H1 (cell line): ENCODE measurements at regions not wholly inside any gene's neighbourhood (a gene's known extent, or its start where the extent isn't known, plus 50 kb on each side); places are given as distances from the start of the nearest gene placed in this dataset.

Experiments
- CTCF ChIA-PET: fragments of 300-600 bp; sonication (Branson Sonifier 250); formaldehyde crosslinking; loops from one replicate; lab custom pipeline; 2021; ENCODE audit not compliant: partially characterized antibody; lab: Charles Lee
- POLR2A ChIA-PET: fragments of 300-600 bp; sonication (Branson Sonifier 250); formaldehyde crosslinking; loops from one replicate; lab custom pipeline; 2021; ENCODE audit warnings: inconsistent platforms; ENCODE audit not compliant: partially characterized antibody; lab: Charles Lee
- DNase-seq, 2 experiments: peaks; one replicate each; pipeline versions ENCODE4 v3.0.0 to v3.0.0-alpha.2; 2010 to 2022; ENCODE audit warnings: low spot score in 2 of 2, low read depth in 1 of 2, mixed read lengths in 1 of 2
- FAIRE-seq: peaks from 2 replicates; lab custom pipeline; 2011; peaks lifted over from hg19 to GRCh38; lab: Jason Lieb, UNC
- H2AFZ ChIP-seq: 2 replicates; pipeline ENCODE4 v1.8.1; 2012; ENCODE audit warnings: low read length, inconsistent platforms
- H2AK5ac ChIP-seq: 2 replicates; pipeline ENCODE4 v1.6.1; 2013; ENCODE audit warnings: low read depth, low read length
- H2BK120ac ChIP-seq: replicated peaks from 2 replicates; pipeline ENCODE3; 2013; ENCODE audit warnings: low read depth, low read length, inconsistent platforms
- H2BK12ac ChIP-seq: 2 replicates; pipeline ENCODE4 v1.6.1; 2013; ENCODE audit warnings: low read depth, low read length
- H2BK15ac ChIP-seq: 2 replicates; pipeline ENCODE4 v1.6.1; 2013; ENCODE audit warnings: low read length
- H2BK20ac ChIP-seq: 2 replicates; pipeline ENCODE4 v1.6.1; 2013; ENCODE audit warnings: low read length
- H2BK5ac ChIP-seq: 2 replicates; pipeline ENCODE4 v1.6.1; 2013; ENCODE audit warnings: low read depth, low read length
- H3K14ac ChIP-seq: 2 replicates; pipeline ENCODE4 v1.6.1; 2013; ENCODE audit warnings: inconsistent platforms; ENCODE audit not compliant: insufficient read length
- H3K18ac ChIP-seq: 2 replicates; pipeline ENCODE4 v1.6.1; 2013; ENCODE audit warnings: low read length; ENCODE audit errors: extremely low read depth
- H3K23ac ChIP-seq: 2 replicates; pipeline ENCODE4 v1.6.1; 2013; ENCODE audit warnings: inconsistent platforms; ENCODE audit not compliant: insufficient read length
- H3K23me2 ChIP-seq: 2 replicates; pipeline ENCODE4 v1.6.1; 2013; ENCODE audit warnings: low read depth, low read length
- H3K27ac ChIP-seq: 2 replicates; pipeline ENCODE4 v1.6.1; 2011; ENCODE audit warnings: low read depth, low read length, inconsistent platforms
- H3K27me3 ChIP-seq, 4 experiments: replicated peaks in 1 of 4; 1 replicate in 1 of 4; 2 replicates in 3 of 4; pipeline versions ENCODE4 v1.6.1 to v1.8.1; 2011 to 2013; ENCODE audit warnings: low read length in 3 of 4, mild to moderate bottlenecking in 3 of 4, inconsistent platforms in 2 of 4, mixed read lengths in 2 of 4, moderate library complexity in 1 of 4; ENCODE audit not compliant: control insufficient read depth in 3 of 4, insufficient read depth in 3 of 4; ENCODE audit errors: extremely low read depth in 1 of 4
- H3K36me3 ChIP-seq, 4 experiments: 2 replicates each; pipeline versions ENCODE4 v1.6.1 to v1.8.1; 2011 to 2013; ENCODE audit warnings: mild to moderate bottlenecking in 4 of 4, low read length in 3 of 4, moderate library complexity in 2 of 4, control low read depth in 1 of 4, inconsistent platforms in 1 of 4; ENCODE audit not compliant: insufficient read depth in 4 of 4, control insufficient read depth in 2 of 4
- H3K4ac ChIP-seq: replicated peaks from 2 replicates; pipeline ENCODE3; 2013; ENCODE audit warnings: low read length, low read depth, mixed read lengths, inconsistent platforms; ENCODE audit not compliant: insufficient read length
- H3K4me1 ChIP-seq, 4 experiments: replicated peaks in 1 of 4; 1 replicate in 1 of 4; 2 replicates in 3 of 4; pipeline versions ENCODE4 v1.6.1 to v1.8.1; 2011 to 2013; ENCODE audit warnings: low read length in 3 of 4, inconsistent platforms in 2 of 4, mixed read lengths in 1 of 4; ENCODE audit not compliant: insufficient read depth in 4 of 4, control insufficient read depth in 3 of 4
- H3K4me2 ChIP-seq, 2 experiments: 2 replicates each; pipeline versions ENCODE4 v1.6.1 to v1.8.1; 2011 to 2013; ENCODE audit warnings: low read depth in 2 of 2, low read length in 2 of 2, control low read depth in 1 of 2, inconsistent platforms in 1 of 2, mild to moderate bottlenecking in 1 of 2; ENCODE audit not compliant: insufficient read depth in 1 of 2
- H3K4me3 ChIP-seq, 4 experiments: fragments of 200-600, 300-600 bp in 1 of 4; sonication (generic), shearing (Covaris generic), sonication (Bioruptor Twin) in 1 of 4; 2 replicates each; pipeline versions ENCODE4 v1.5.1 to v1.8.1; 2011 to 2016; ENCODE audit warnings: low read length in 4 of 4, low read depth in 3 of 4, control low read depth in 2 of 4, inconsistent platforms in 2 of 4, mild to moderate bottlenecking in 2 of 4, mixed read lengths in 1 of 4, moderate library complexity in 1 of 4; ENCODE audit not compliant: insufficient read depth in 2 of 4; ENCODE audit errors: extremely low read depth in 1 of 4
- H3K56ac ChIP-seq: replicated peaks from 2 replicates; pipeline ENCODE3; 2013; ENCODE audit warnings: low read depth, mild to moderate bottlenecking, mixed read lengths, low read length, inconsistent platforms; ENCODE audit not compliant: insufficient read length
- H3K79me1 ChIP-seq: 2 replicates; pipeline ENCODE4 v1.6.1; 2013; ENCODE audit warnings: low read depth, low read length, control low read depth
- H3K79me2 ChIP-seq, 2 experiments: 2 replicates each; pipeline versions ENCODE4 v1.6.1 to v1.8.1; 2012 to 2013; ENCODE audit warnings: low read length in 2 of 2, mild to moderate bottlenecking in 2 of 2, inconsistent platforms in 1 of 2; ENCODE audit not compliant: insufficient read depth in 2 of 2, control insufficient read depth in 1 of 2
- H3K9ac ChIP-seq, 4 experiments: replicated peaks in 1 of 4; 1 replicate in 1 of 4; 2 replicates in 3 of 4; pipeline versions ENCODE4 v1.6.1 to v1.8.1; 2011 to 2013; ENCODE audit warnings: low read depth in 3 of 4, low read length in 3 of 4, control low read depth in 2 of 4, mild to moderate bottlenecking in 2 of 4, moderate library complexity in 2 of 4, inconsistent platforms in 1 of 4; ENCODE audit errors: extremely low read depth in 1 of 4
- H3K9me3 ChIP-seq, 2 experiments: 2 replicates each; pipeline versions ENCODE4 v1.6.1 to v1.8.1; 2012 to 2013; ENCODE audit warnings: mild to moderate bottlenecking in 2 of 2, moderate library complexity in 2 of 2, control low read depth in 1 of 2, inconsistent platforms in 1 of 2, low read depth in 1 of 2, low read length in 1 of 2, mixed read lengths in 1 of 2; ENCODE audit not compliant: insufficient read depth in 2 of 2
- H4K20me1 ChIP-seq, 2 experiments: replicated peaks in 1 of 2; 2 replicates each; pipeline versions ENCODE3 to v1.8.1; 2011 to 2013; ENCODE audit warnings: inconsistent platforms in 2 of 2, low read length in 2 of 2, mild to moderate bottlenecking in 1 of 2; ENCODE audit not compliant: insufficient read depth in 2 of 2, control insufficient read depth in 1 of 2
- H4K5ac ChIP-seq: 2 replicates; pipeline ENCODE4 v1.6.1; 2013; ENCODE audit warnings: low read length, low read depth, mixed read lengths, inconsistent platforms; ENCODE audit not compliant: insufficient read length
- H4K8ac ChIP-seq: 2 replicates; pipeline ENCODE4 v1.8.0; 2013; ENCODE audit warnings: mild to moderate bottlenecking, moderate library complexity, low read length, inconsistent platforms; ENCODE audit not compliant: insufficient read depth; ENCODE audit errors: extremely low read depth
- H4K91ac ChIP-seq: replicated peaks from 2 replicates; pipeline ENCODE3; 2013; ENCODE audit warnings: low read length, mixed read lengths, inconsistent platforms; ENCODE audit not compliant: insufficient read length
- HDAC6 ChIP-seq: IDR thresholded peaks from one replicate; pipeline ENCODE4 v1.7.1; 2012; ENCODE audit warnings: low read depth, mild to moderate bottlenecking, inconsistent platforms, low read length, moderate library complexity
- JUND ChIP-seq: IDR thresholded peaks from 2 replicates; pipeline ENCODE4 v1.6.1; 2011; ENCODE audit warnings: mild to moderate bottlenecking, improper control_type of control experiment, low read length
- KDM4A ChIP-seq: IDR thresholded peaks from one replicate; pipeline ENCODE4 v1.7.1; 2012; ENCODE audit warnings: low read depth, mild to moderate bottlenecking, moderate library complexity, low read length, inconsistent platforms; ENCODE audit not compliant: severe bottlenecking
- SP4 ChIP-seq: IDR thresholded peaks from 2 replicates; pipeline ENCODE4 v1.6.1; 2012; ENCODE audit warnings: low read length, inconsistent platforms
- TBP ChIP-seq: IDR thresholded peaks from 2 replicates; pipeline ENCODE4 v1.6.1; 2011; ENCODE audit warnings: low read depth, low read length, improper control_type of control experiment

DNA sequence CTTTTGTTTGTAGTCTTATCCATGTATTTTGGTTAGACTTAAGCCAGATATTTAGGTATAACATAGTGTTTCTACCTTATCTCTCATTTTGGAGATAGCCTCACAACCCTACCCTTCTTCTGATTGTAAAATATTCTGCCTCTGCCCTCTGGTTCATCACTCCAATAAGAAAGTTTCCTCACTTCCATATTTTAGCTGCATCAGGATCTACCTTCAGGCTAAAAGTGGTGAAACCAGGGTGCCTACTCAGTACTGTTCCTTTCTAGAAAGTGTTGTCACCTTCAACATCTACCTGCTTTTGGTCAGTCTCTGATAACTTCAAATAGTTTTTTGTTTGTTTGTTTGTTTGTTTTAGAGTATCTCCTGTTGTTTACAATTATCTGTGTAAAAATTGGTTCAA lies 294.6 kb downstream of the ANXA1 start:
- Histone ChIP-seq H3K4ac (no peak overlapping the region), H2BK15ac (no peak overlapping the region), H2AFZ (no peak overlapping the region), H3K36me3 (no peaks in the 10 kb centered on the region), H3K79me2 (no peaks in the 10 kb centered on the region), H4K91ac (no peak overlapping the region), H4K8ac (no peak overlapping the region), H2BK5ac (no peak overlapping the region), H3K23me2 (no peaks in the 10 kb centered on the region), H4K20me1 (no peaks in the 10 kb centered on the region), H3K4me1 (peaks cover 0 to 8% (median 2%) of the 10 kb centered on the region in 4 experiments; a peak in 2 of 7 replicates), H3K56ac (no peak overlapping the region), H3K9me3 (no peaks in the 10 kb centered on the region), H3K27ac (no peak overlapping the region), H2BK120ac (no peak overlapping the region), H2BK20ac (no peak overlapping the region), H3K18ac (no peak overlapping the region), H3K9ac (no peak overlapping the region), H2AK5ac (no peak overlapping the region), H2BK12ac (no peak overlapping the region), H3K79me1 (no peaks in the 10 kb centered on the region), H3K23ac (no peak overlapping the region), H3K14ac (no peak overlapping the region), H3K4me3 (no peak overlapping the region), H4K5ac (no peak overlapping the region), H3K27me3 (no peaks in the 10 kb centered on the region), H3K4me2 (no peak overlapping the region)
- ChIA-PET CTCF (no interaction called here), POLR2A (no interaction called here)
- DNase-seq (no peak), FAIRE-seq (no peak)
- TF ChIP-seq KDM4A (no peak), JUND (no peak), HDAC6 (no peak), SP4 (no peak), TBP (no peak)
